Gastrocnemius medialis (tissue), 4 donors: ENCODE measurements at regions not wholly inside any gene's neighbourhood (a gene's known extent, or its start where the extent isn't known, plus 50 kb on each side); places are given as distances from the start of the nearest gene placed in this dataset.

Experiments
- CTCF ChIP-seq, 5 experiments: fragments of 450-650 bp in 3 of 5; fragments of 200-600 bp in 2 of 5; sonication (generic) in 2 of 5; IDR thresholded peaks in 4 of 5; conservative IDR thresholded peaks in 1 of 5; 1 replicate in 4 of 5; 2 replicates in 1 of 5; pipeline ENCODE4 v1.5.1; 2016 to 2019; ENCODE audit warnings: antibody characterized with exemption in 5 of 5, mild to moderate bottlenecking in 3 of 5, moderate library complexity in 3 of 5
- POLR2A ChIP-seq, 2 donors: fragments of 450-650 bp; IDR thresholded peaks; one replicate each; pipeline ENCODE4 v1.6.1; 2017; ENCODE audit warnings: antibody characterized with exemption in 2 of 2, mild to moderate bottlenecking in 2 of 2, moderate library complexity in 2 of 2

GRCh38 chr2:150076281-150076680, 411.2 kb downstream of the RND3 start:
- no peak for TF ChIP-seq CTCF (IDR thresholded peaks at IDR 0.05 in 4 of 5, conservative IDR thresholded peaks at IDR 0.05 in 1 of 5)
- no peak for TF ChIP-seq POLR2A (IDR thresholded peaks at IDR 0.05)
